CD14-positive monocyte (primary cell): ENCODE measurements at regions not wholly inside any gene's neighbourhood (a gene's known extent, or its start where the extent isn't known, plus 50 kb on each side); places are given as distances from the start of the nearest gene placed in this dataset.

Source experiments
- DNase-seq, 3 donors: peaks; one replicate each; pipeline ENCODE4 v3.0.0-alpha.2; 2011 to 2022
- H2AFZ ChIP-seq: 2 replicates; pipeline ENCODE4 v1.6.0; 2012; ENCODE audit warnings: mild to moderate bottlenecking, low read depth, low read length, inconsistent platforms; ENCODE audit not compliant: insufficient read depth, poor library complexity, severe bottlenecking
- H3K27ac ChIP-seq, 2 donors: 1 replicate in 1 of 2; 2 replicates in 1 of 2; pipeline ENCODE4 v1.5.1; 2012 to 2013; ENCODE audit warnings: low read length in 2 of 2, control low read depth in 1 of 2, inconsistent platforms in 1 of 2, low read depth in 1 of 2, mild to moderate bottlenecking in 1 of 2
- H3K27me3 ChIP-seq, 2 donors: one replicate each; pipeline versions ENCODE4 v1.6.0 to v1.6.1; 2011 to 2013; ENCODE audit warnings: low read length in 2 of 2; ENCODE audit not compliant: control insufficient read depth in 2 of 2, insufficient read depth in 2 of 2
- H3K36me3 ChIP-seq, 2 donors: replicated peaks in 1 of 2; 1 replicate in 1 of 2; 2 replicates in 1 of 2; pipeline versions ENCODE4 v1.5.1 to v1.6.1; 2012 to 2013; ENCODE audit warnings: low read length in 2 of 2, control low read depth in 1 of 2, inconsistent platforms in 1 of 2, mild to moderate bottlenecking in 1 of 2; ENCODE audit not compliant: insufficient read depth in 2 of 2, control insufficient read depth in 1 of 2
- H3K4me1 ChIP-seq, 2 donors: 1 replicate in 1 of 2; 2 replicates in 1 of 2; pipeline versions ENCODE4 v1.5.1 to v1.6.1; 2012 to 2013; ENCODE audit warnings: low read length in 2 of 2, control low read depth in 1 of 2, inconsistent platforms in 1 of 2, mild to moderate bottlenecking in 1 of 2, moderate library complexity in 1 of 2; ENCODE audit not compliant: insufficient read depth in 2 of 2, control insufficient read depth in 1 of 2
- H3K4me2 ChIP-seq: replicated peaks from 2 replicates; pipeline ENCODE3; 2012; ENCODE audit warnings: low read length, moderate library complexity, mild to moderate bottlenecking; ENCODE audit not compliant: poor library complexity, severe bottlenecking; ENCODE audit errors: extremely low read depth
- H3K4me3 ChIP-seq, 3 experiments: fragments of 200-600 bp in 1 of 3; sonication (generic) in 1 of 3; replicated peaks in 1 of 3; 1 replicate in 2 of 3; 2 replicates in 1 of 3; pipeline ENCODE4 v1.5.1; 2011 to 2013; ENCODE audit warnings: low read length in 3 of 3, mild to moderate bottlenecking in 3 of 3, control low read depth in 2 of 3, low read depth in 2 of 3, inconsistent platforms in 1 of 3, moderate library complexity in 1 of 3
- H3K79me2 ChIP-seq: 2 replicates; pipeline ENCODE4 v1.6.0; 2012; ENCODE audit warnings: mild to moderate bottlenecking, control low read depth, inconsistent platforms, low read length, moderate library complexity; ENCODE audit not compliant: insufficient read depth
- H3K9ac ChIP-seq: 2 replicates; pipeline ENCODE4 v1.6.0; 2017; ENCODE audit warnings: low read length, mild to moderate bottlenecking; ENCODE audit not compliant: insufficient read depth, poor library complexity, severe bottlenecking
- H3K9me3 ChIP-seq, 2 donors: replicated peaks in 1 of 2; 1 replicate in 1 of 2; 2 replicates in 1 of 2; pipeline versions ENCODE4 v1.5.1 to v1.6.1; 2012 to 2013; ENCODE audit warnings: low read length in 2 of 2, control low read depth in 1 of 2; ENCODE audit not compliant: control insufficient read depth in 1 of 2, insufficient read depth in 1 of 2
- H4K20me1 ChIP-seq: 2 replicates; pipeline ENCODE4 v1.6.0; 2012; ENCODE audit warnings: mild to moderate bottlenecking, low read length, control low read depth, moderate library complexity; ENCODE audit not compliant: insufficient read depth
- H3K27ac Mint-ChIP-seq, 7 donors: one replicate each; pipeline ENCODE4 v1.8.0; 2020; ENCODE audit warnings: mild to moderate bottlenecking in 7 of 7, mixed read lengths in 7 of 7, moderate library complexity in 6 of 7, inconsistent platforms in 2 of 7
- H3K27me3 Mint-ChIP-seq, 3 donors: one replicate each; pipeline ENCODE4 v1.8.0; 2021 to 2022; ENCODE audit warnings: low read depth in 3 of 3, mild to moderate bottlenecking in 3 of 3, mixed read lengths in 3 of 3, moderate library complexity in 3 of 3, inconsistent platforms in 1 of 3
- H3K36me3 Mint-ChIP-seq, 2 donors: one replicate each; pipeline ENCODE4 v1.8.0; 2020; ENCODE audit warnings: mixed read lengths in 2 of 2, inconsistent platforms in 1 of 2, mild to moderate bottlenecking in 1 of 2
- H3K4me1 Mint-ChIP-seq: one replicate; pipeline ENCODE4 v1.8.0; 2020; ENCODE audit warnings: mild to moderate bottlenecking, mixed read lengths
- H3K4me3 Mint-ChIP-seq, 2 donors: one replicate each; pipeline ENCODE4 v1.8.0; 2020; ENCODE audit warnings: mild to moderate bottlenecking in 2 of 2, mixed read lengths in 2 of 2, moderate library complexity in 1 of 2
- H3K9me3 Mint-ChIP-seq, 7 donors: one replicate each; pipeline ENCODE4 v1.8.0; 2020 to 2022; ENCODE audit warnings: mixed read lengths in 7 of 7, mild to moderate bottlenecking in 6 of 7, moderate library complexity in 6 of 7, inconsistent platforms in 2 of 7
- CTCF ChIP-seq: fragments of 200-600 bp; IDR thresholded peaks from one replicate; pipeline ENCODE4 v1.8.0; 2022; ENCODE audit warnings: antibody characterized with exemption, mild to moderate bottlenecking
- WGBS: methylation state at CpG from one replicate; pipeline ENCODE4 v1.1.5; 2013; ENCODE audit warnings: missing lambda C conversion rate; ENCODE audit not compliant: insufficient coverage; 5-methylcytosine and 5-hydroxymethylcytosine counted together
- intact Hi-C, 2 donors: fragments of 100-400 bp; cut with micrococcal nuclease; formaldehyde crosslinking; loops; one replicate each; pipeline versions ENCODE4 v1.15.0 to v1.15.1; 2023

- Histone ChIP-seq H4K20me1 (no peaks in the 10 kb centered on the region), H3K4me1 (no peaks in the 10 kb centered on the region), H3K9me3 (no peaks in the 10 kb centered on the region), H3K27me3 (no peaks in the 10 kb centered on the region), H3K4me3 (no peak overlapping the region), H2AFZ (no peak overlapping the region), H3K9ac (no peak overlapping the region), H3K36me3 (no peaks in the 10 kb centered on the region), H3K4me2 (no peak overlapping the region), H3K27ac (no peak overlapping the region), H3K79me2 (no peaks in the 10 kb centered on the region)
- H3K27me3 Mint-ChIP-seq: peaks cover 0 to 2% (median 2%) of the 10 kb centered on the region in 3 donors
- H3K4me1 Mint-ChIP-seq: no peaks in the 10 kb centered on the region
- 100% methylated on average over 1 of the region's 3 CpGs for WGBS
- intact Hi-C loops: no loop called here
- DNase-seq: no peak
- peaks cover 0 to 4% (median 0%) of the 10 kb centered on the region in 7 donors for H3K9me3 Mint-ChIP-seq
- H3K27ac Mint-ChIP-seq: no peak overlapping the region
- TF ChIP-seq CTCF: no peak
- H3K36me3 Mint-ChIP-seq: no peaks in the 10 kb centered on the region
- no peak overlapping the region for H3K4me3 Mint-ChIP-seq
Measured at GRCh38 chr6:156408655-156409054, 368.5 kb upstream of the ARID1B start.

GRCh38 chr6:156407334-156407733 is 369.8 kb upstream of the ARID1B start:
- H3K27me3 Mint-ChIP-seq: peaks cover 0 to 2% (median under 1%) of the 10 kb centered on the region in 3 donors
- H3K79me2 ChIP-seq: no peaks in the 10 kb centered on the region
- no peaks in the 10 kb centered on the region for H3K36me3 ChIP-seq
- no peaks in the 10 kb centered on the region for H3K9me3 ChIP-seq
- no peak overlapping the region for H3K4me3 ChIP-seq
- peaks cover 0 to 7% (median 1%) of the 10 kb centered on the region in 7 donors for H3K9me3 Mint-ChIP-seq
- H3K27ac Mint-ChIP-seq: no peak overlapping the region
- H3K4me2 ChIP-seq: no peak overlapping the region
- H3K4me3 Mint-ChIP-seq: no peak overlapping the region
- WGBS: no CpG with 5 or more reads among the region's 3 CpGs
- H3K27me3 ChIP-seq: no peaks in the 10 kb centered on the region
- H2AFZ ChIP-seq: no peak overlapping the region
- H3K4me1 ChIP-seq: no peaks in the 10 kb centered on the region
- no peaks in the 10 kb centered on the region for H3K4me1 Mint-ChIP-seq
- no peak for TF ChIP-seq CTCF
- no peak for DNase-seq
- H3K27ac ChIP-seq: no peak overlapping the region
- H3K9ac ChIP-seq: no peak overlapping the region
- no peaks in the 10 kb centered on the region for H4K20me1 ChIP-seq
- H3K36me3 Mint-ChIP-seq: no peaks in the 10 kb centered on the region
- intact Hi-C loops: no loop called here
